ENCODE measurements at regions not wholly inside any gene's neighbourhood (a gene's known extent, or its start where the extent isn't known, plus 50 kb on each side); places are given as distances from the start of the nearest gene placed in this dataset.
A peak's percentile ranks its signal among the peaks of the same experiment; 100 is the strongest.

GRCh38 chr1:82321794-82322193, 521.1 kb downstream of the ADGRL2 start:
- DNase-seq (ENCODE audit: low read depth), result peak; percentile 83
- no peak for TF ChIP-seq CTCF (IDR thresholded peaks at IDR 0.05; ENCODE audit: insufficient read depth, low read depth, low read length, missing control alignments)
- no peak overlapping the region for H3K4me3 ChIP-seq (ENCODE audit: low read length)

GRCh38 chr1:82319546-82319945, 518.8 kb downstream of the ADGRL2 start:
- TF ChIP-seq CTCF (IDR thresholded peaks at IDR 0.05; ENCODE audit: insufficient read depth, low read depth, low read length, missing control alignments), result no peak
- H3K4me3 ChIP-seq (ENCODE audit: low read length), result no peak overlapping the region
- no peak for DNase-seq (ENCODE audit: low read depth)

- no peak for TF ChIP-seq CTCF (IDR thresholded peaks at IDR 0.05; ENCODE audit: insufficient read depth, low read depth, low read length, missing control alignments)
- peak; percentile 58 for DNase-seq (ENCODE audit: low read depth)
Measured at GRCh38 chr1:82318921-82319320, 518.2 kb downstream of the ADGRL2 start.

GRCh38 chr1:82318265-82318664, 517.5 kb downstream of the ADGRL2 start:
- no peak overlapping the region for H3K4me3 ChIP-seq (ENCODE audit: low read length)
- TF ChIP-seq CTCF (IDR thresholded peaks at IDR 0.05; ENCODE audit: insufficient read depth, low read depth, low read length, missing control alignments), result no peak
- peak; percentile 64 for DNase-seq (ENCODE audit: low read depth)

More at GRCh38 chr1:82318921-82319320, 518.2 kb downstream of the ADGRL2 start:
- no peak overlapping the region for H3K4me3 ChIP-seq (ENCODE audit: low read length)

- no peak for TF ChIP-seq CTCF (IDR thresholded peaks at IDR 0.05; ENCODE audit: insufficient read depth, low read depth, low read length, missing control alignments)
- H3K4me3 ChIP-seq (ENCODE audit: low read length), result no peak overlapping the region
- DNase-seq (ENCODE audit: low read depth), result peak; percentile 65
Measured at GRCh38 chr1:82317671-82318070, 516.9 kb downstream of the ADGRL2 start.

GRCh38 chr1:82299656-82300055, 498.9 kb downstream of the ADGRL2 start:
- DNase-seq (ENCODE audit: low read depth), result no peak
- TF ChIP-seq CTCF (IDR thresholded peaks at IDR 0.05; ENCODE audit: insufficient read depth, low read depth, low read length, missing control alignments), result no peak
- H3K4me3 ChIP-seq (ENCODE audit: low read length), result no peak overlapping the region

GRCh38 chr1:82299056-82299455, 498.3 kb downstream of the ADGRL2 start:
- no peak for DNase-seq (ENCODE audit: low read depth)
- no peak overlapping the region for H3K4me3 ChIP-seq (ENCODE audit: low read length)
- TF ChIP-seq CTCF (IDR thresholded peaks at IDR 0.05; ENCODE audit: insufficient read depth, low read depth, low read length, missing control alignments), result no peak
